CD4-positive, alpha-beta T cell (primary cell): ENCODE measurements at regions not wholly inside any gene's neighbourhood (a gene's known extent, or its start where the extent isn't known, plus 50 kb on each side); places are given as distances from the start of the nearest gene placed in this dataset.

Experiments
- ATAC-seq: fragments of 200-7000 bp; cut with Tn5 transposase; one replicate; pipeline ENCODE4 v1.10.0; 2022; ENCODE audit warnings: mild to moderate bottlenecking; ENCODE audit not compliant: poor library complexity
- CTCF ChIA-PET: fragments of 350-600 bp; sonication (Branson Sonifier 250); formaldehyde crosslinking; loops from one replicate; lab custom pipeline; 2021; ENCODE audit warnings: antibody characterized with exemption, inconsistent platforms; lab: Charles Lee
- POLR2A ChIA-PET: fragments of 350-600 bp; sonication (Branson Sonifier 250); formaldehyde crosslinking; loops from one replicate; lab custom pipeline; 2021; ENCODE audit warnings: antibody characterized with exemption, inconsistent platforms; lab: Charles Lee
- DNase-seq, 14 experiments: peaks; one replicate each; pipeline ENCODE4 v3.0.0-alpha.2; 2013 to 2020; ENCODE audit warnings: mixed read lengths in 2 of 14
- H3K27ac ChIP-seq, 2 donors: one replicate each; pipeline versions ENCODE4 v1.5.1 to v1.7.0; 2013; ENCODE audit warnings: low read length in 2 of 2, low read depth in 1 of 2, mild to moderate bottlenecking in 1 of 2
- H3K27me3 ChIP-seq, 2 experiments: 1 replicate in 1 of 2; 2 replicates in 1 of 2; pipeline versions ENCODE4 v1.6.1 to v1.7.0; 2013; ENCODE audit warnings: low read length in 2 of 2, control low read depth in 1 of 2, mild to moderate bottlenecking in 1 of 2, moderate library complexity in 1 of 2; ENCODE audit not compliant: insufficient read depth in 2 of 2, control insufficient read depth in 1 of 2
- H3K36me3 ChIP-seq: one replicate; pipeline ENCODE4 v1.6.1; 2013; ENCODE audit warnings: low read length, control low read depth; ENCODE audit not compliant: insufficient read depth
- H3K4me1 ChIP-seq: one replicate; pipeline ENCODE4 v1.6.1; 2013; ENCODE audit warnings: low read length, control low read depth; ENCODE audit not compliant: insufficient read depth
- H3K4me3 ChIP-seq: one replicate; pipeline ENCODE4 v1.5.1; 2013; ENCODE audit warnings: mild to moderate bottlenecking, low read length, moderate library complexity
- H3K9me3 ChIP-seq, 2 experiments: 1 replicate in 1 of 2; 2 replicates in 1 of 2; pipeline versions ENCODE4 v1.6.1 to v1.7.0; 2013; ENCODE audit warnings: low read length in 2 of 2, mild to moderate bottlenecking in 2 of 2, control low read depth in 1 of 2, moderate library complexity in 1 of 2; ENCODE audit not compliant: control insufficient read depth in 1 of 2, insufficient read depth in 1 of 2
- H3K27ac Mint-ChIP-seq: one replicate; pipeline ENCODE4 v1.8.0; 2020; ENCODE audit warnings: mixed read lengths
- H3K27me3 Mint-ChIP-seq: one replicate; pipeline ENCODE4 v1.8.0; 2021; ENCODE audit warnings: mixed read lengths
- H3K36me3 Mint-ChIP-seq: one replicate; pipeline ENCODE4 v1.8.0; 2021; ENCODE audit warnings: low read depth, mixed read lengths
- H3K4me1 Mint-ChIP-seq: one replicate; pipeline ENCODE4 v1.8.0; 2021; ENCODE audit warnings: low read depth, mixed read lengths
- H3K4me3 Mint-ChIP-seq: one replicate; pipeline ENCODE4 v1.8.0; 2020; ENCODE audit warnings: mild to moderate bottlenecking, mixed read lengths
- H3K9me3 Mint-ChIP-seq: one replicate; pipeline ENCODE4 v1.8.0; 2020; ENCODE audit warnings: mixed read lengths
- intact Hi-C, 2 experiments: fragments of 100-400 bp; cut with DNase I in 1 of 2; cut with micrococcal nuclease in 1 of 2; formaldehyde crosslinking; loops; one replicate each; pipeline versions ENCODE4 v1.15.1 to v1.9.0; 2023 to 2025; cut with DNase I, micrococcal nuclease
- TF ChIP-seq, protein P1 (sequence below): fragments of 200-600 bp; IDR thresholded peaks from one replicate; pipeline ENCODE4 v1.8.0; 2022; ENCODE audit warnings: antibody characterized with exemption, mild to moderate bottlenecking

GRCh38 chr22:47561766-47562165 is 799.3 kb downstream of the TBC1D22A start:
- intact Hi-C loops, result no loop called here
- Mint-ChIP-seq H3K4me1 (no peaks in the 10 kb centered on the region), H3K27ac (no peak overlapping the region), H3K4me3 (no peak overlapping the region), H3K36me3 (no peaks in the 10 kb centered on the region), H3K9me3 (no peaks in the 10 kb centered on the region), H3K27me3 (no peaks in the 10 kb centered on the region)
- Histone ChIP-seq H3K27ac (no peak overlapping the region), H3K36me3 (no peaks in the 10 kb centered on the region), H3K4me3 (no peak overlapping the region), H3K9me3 (peaks cover 0 to 23% of the 10 kb centered on the region in 2 experiments), H3K4me1 (no peaks in the 10 kb centered on the region), H3K27me3 (peaks cover 0 to 2% of the 10 kb centered on the region in 2 experiments)
- no peak for ATAC-seq
- CTCF ChIA-PET, result no interaction called here
- TF ChIP-seq, protein P1, sequence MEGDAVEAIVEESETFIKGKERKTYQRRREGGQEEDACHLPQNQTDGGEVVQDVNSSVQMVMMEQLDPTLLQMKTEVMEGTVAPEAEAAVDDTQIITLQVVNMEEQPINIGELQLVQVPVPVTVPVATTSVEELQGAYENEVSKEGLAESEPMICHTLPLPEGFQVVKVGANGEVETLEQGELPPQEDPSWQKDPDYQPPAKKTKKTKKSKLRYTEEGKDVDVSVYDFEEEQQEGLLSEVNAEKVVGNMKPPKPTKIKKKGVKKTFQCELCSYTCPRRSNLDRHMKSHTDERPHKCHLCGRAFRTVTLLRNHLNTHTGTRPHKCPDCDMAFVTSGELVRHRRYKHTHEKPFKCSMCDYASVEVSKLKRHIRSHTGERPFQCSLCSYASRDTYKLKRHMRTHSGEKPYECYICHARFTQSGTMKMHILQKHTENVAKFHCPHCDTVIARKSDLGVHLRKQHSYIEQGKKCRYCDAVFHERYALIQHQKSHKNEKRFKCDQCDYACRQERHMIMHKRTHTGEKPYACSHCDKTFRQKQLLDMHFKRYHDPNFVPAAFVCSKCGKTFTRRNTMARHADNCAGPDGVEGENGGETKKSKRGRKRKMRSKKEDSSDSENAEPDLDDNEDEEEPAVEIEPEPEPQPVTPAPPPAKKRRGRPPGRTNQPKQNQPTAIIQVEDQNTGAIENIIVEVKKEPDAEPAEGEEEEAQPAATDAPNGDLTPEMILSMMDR, result no peak
- POLR2A ChIA-PET, result no interaction called here
- DNase-seq, result no peak

DNA sequence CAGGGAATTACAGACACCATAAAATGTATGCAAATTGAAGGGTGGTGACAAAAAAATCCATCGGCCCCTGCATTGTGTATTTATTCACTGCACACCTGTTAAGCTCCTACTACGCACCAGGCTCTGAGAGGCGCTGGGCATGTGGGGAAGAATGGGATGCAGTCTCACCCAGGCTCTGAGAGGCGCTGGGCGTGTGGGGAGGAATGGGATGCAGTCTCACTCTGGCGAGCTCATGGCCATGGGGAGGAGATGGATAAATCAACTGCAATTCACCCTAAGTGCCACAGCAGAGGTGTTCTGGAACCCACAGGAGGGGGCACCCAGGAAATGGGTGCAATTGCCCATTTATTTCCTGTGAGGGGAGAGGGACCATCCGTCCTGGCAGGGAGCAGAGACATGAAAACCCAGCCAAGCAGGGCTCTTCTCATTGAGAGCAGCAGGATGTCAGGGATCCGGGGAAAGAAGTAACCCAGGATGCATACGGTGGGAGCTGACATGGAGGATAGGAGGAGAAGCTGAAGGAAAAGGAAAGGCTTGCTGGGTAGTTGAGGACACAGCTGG is 798.7 kb downstream of the TBC1D22A start:
- no peak overlapping the region for H3K27ac ChIP-seq
- no peaks in the 10 kb centered on the region for H3K4me1 ChIP-seq
- Mint-ChIP-seq H3K4me1 (no peaks in the 10 kb centered on the region), H3K9me3 (no peaks in the 10 kb centered on the region), H3K4me3 (no peak overlapping the region), H3K27ac (no peak overlapping the region), H3K36me3 (no peaks in the 10 kb centered on the region), H3K27me3 (no peaks in the 10 kb centered on the region)
- no peak for DNase-seq
- TF ChIP-seq, protein P1, result no peak
- H3K9me3 ChIP-seq, result peaks cover 0 to 23% of the 10 kb centered on the region in 2 experiments
- H3K4me3 ChIP-seq, result no peak overlapping the region
- no peaks in the 10 kb centered on the region for H3K36me3 ChIP-seq
- intact Hi-C loops, result no loop called here
- ChIA-PET POLR2A (no interaction called here), CTCF (no interaction called here)
- H3K27me3 ChIP-seq, result peaks cover 0 to 2% of the 10 kb centered on the region in 2 experiments
- ATAC-seq, result no peak

DNA sequence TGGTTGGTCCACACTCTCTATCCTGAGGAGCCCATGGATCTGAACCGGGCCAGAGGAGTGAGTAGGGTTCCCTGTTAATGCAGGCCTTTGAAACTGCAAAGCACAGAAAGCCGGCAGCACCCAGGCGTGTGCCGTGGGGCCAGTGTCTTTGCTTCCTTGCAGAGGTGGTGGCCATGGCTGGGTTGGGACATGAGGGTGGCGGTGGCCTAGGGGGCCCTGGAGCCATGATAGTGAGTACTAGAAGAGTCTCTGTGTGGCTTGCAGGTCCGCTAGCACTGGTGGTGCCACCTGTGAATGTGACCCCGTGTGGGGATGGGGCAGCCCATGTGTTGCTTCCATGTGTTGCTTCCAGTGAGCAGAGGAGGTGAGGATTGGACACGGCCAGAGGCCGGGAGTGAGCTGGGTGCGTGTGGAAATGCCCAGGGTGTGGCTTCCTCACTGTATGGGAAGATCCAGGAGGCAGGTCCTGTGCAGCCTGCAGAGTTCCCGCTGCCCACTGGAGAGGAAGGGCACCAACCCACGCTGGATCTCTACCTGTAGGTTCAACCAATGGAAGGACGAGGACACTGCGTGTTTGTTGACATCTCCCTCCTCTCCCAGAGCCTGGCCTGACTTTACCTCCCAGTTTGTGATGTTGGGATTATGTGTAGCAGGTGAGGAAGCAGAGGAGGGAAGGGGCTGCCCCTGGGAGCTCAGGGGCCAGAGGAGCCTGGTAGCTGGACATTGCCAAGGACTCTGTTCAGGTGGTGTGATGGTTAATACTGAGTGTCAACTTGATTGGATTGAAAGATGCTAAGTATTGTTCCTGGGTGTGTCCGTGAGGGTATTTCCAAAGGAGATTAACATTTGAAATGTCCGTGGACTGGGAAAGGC is 796.6 kb downstream of the TBC1D22A start:
- no peaks in the 10 kb centered on the region for H3K36me3 ChIP-seq
- ChIA-PET POLR2A (no interaction called here), CTCF (no interaction called here)
- DNase-seq, result no peak
- H3K4me3 Mint-ChIP-seq, result no peak overlapping the region
- peaks cover 0 to 2% of the 10 kb centered on the region in 2 experiments for H3K27me3 ChIP-seq
- intact Hi-C loops, result no loop called here
- no peaks in the 10 kb centered on the region for H3K4me1 Mint-ChIP-seq
- ATAC-seq, result no peak
- no peak overlapping the region for H3K27ac ChIP-seq
- H3K9me3 ChIP-seq, result peaks cover 0 to 19% of the 10 kb centered on the region in 2 experiments
- TF ChIP-seq, protein P1, result no peak
- H3K9me3 Mint-ChIP-seq, result no peaks in the 10 kb centered on the region
- no peaks in the 10 kb centered on the region for H3K27me3 Mint-ChIP-seq
- no peak overlapping the region for H3K4me3 ChIP-seq
- H3K36me3 Mint-ChIP-seq, result no peaks in the 10 kb centered on the region
- H3K27ac Mint-ChIP-seq, result no peak overlapping the region
- no peaks in the 10 kb centered on the region for H3K4me1 ChIP-seq
